ENCODE measurements at regions not wholly inside any gene's neighbourhood (a gene's known extent, or its start where the extent isn't known, plus 50 kb on each side); places are given as distances from the start of the nearest gene placed in this dataset.

DNA sequence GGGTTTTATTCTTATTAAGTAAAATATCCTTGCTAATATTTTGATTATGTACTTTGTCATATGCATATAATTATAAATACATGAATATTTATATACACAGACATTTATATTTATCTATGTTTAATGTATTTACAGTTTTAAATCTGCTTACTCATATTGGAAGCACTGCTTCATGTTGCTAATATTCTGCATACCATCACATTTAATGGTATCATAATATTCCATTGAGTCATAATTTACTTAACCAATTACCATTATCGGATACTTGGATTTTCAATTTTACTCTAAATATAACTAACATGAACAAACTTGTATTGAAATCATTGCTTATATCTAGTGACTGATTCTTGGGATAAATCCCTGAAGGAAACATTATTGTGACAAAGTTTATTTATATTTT, 155.2 kb downstream of the MBL2 start:
- intact Hi-C loops (cut with DNase I), result no loop called here

GRCh38 chr10:52619052-52619451, 153.5 kb downstream of the MBL2 start:
- no peak for DNase-seq (ENCODE audit: low spot score in 2 of 2)
- H3K27ac ChIP-seq, result no peak overlapping the region
- H3K4me1 ChIP-seq, result no peaks in the 10 kb centered on the region
- H3K9me3 ChIP-seq, result no peaks in the 10 kb centered on the region
- no peaks in the 10 kb centered on the region for H3K36me3 ChIP-seq
- no peaks in the 10 kb centered on the region for H3K27me3 ChIP-seq
- no peak for TF ChIP-seq CTCF (IDR thresholded peaks at IDR 0.05)
- intact Hi-C loops (cut with DNase I), result no loop called here
- no peak overlapping the region for H3K4me3 ChIP-seq

More for the DNA sequence above, 155.2 kb downstream of the MBL2 start:
- Histone ChIP-seq H3K4me3 (no peak overlapping the region), H3K27ac (no peak overlapping the region), H3K9me3 (no peaks in the 10 kb centered on the region), H3K27me3 (no peaks in the 10 kb centered on the region), H3K4me1 (no peaks in the 10 kb centered on the region), H3K36me3 (no peaks in the 10 kb centered on the region)
- TF ChIP-seq CTCF (IDR thresholded peaks at IDR 0.05), result no peak
- no peak for DNase-seq (ENCODE audit: low spot score in 2 of 2)

DNA sequence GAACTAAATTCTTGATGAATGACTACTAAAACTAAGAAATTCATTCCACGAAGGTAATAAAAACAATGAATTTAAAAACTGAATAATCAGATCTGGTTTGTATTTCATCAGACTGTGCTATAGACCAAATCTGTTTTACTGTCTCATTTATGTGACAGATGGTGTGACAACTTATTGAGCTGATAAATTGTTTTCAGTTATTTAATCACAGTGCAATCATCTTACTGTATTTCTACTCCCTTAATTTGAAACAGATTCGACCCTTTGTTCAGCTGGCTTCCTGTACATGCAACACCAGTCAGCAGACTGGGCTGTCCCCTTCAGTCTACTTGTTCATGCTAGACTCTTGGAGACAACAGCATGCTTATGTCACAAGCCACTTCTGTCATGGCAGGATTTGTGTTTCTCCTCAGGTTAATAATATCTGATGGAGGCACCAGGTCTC, 150.9 kb downstream of the MBL2 start:
- Histone ChIP-seq H3K4me3 (no peak overlapping the region), H3K27me3 (no peaks in the 10 kb centered on the region), H3K4me1 (no peaks in the 10 kb centered on the region), H3K9me3 (no peaks in the 10 kb centered on the region), H3K36me3 (no peaks in the 10 kb centered on the region), H3K27ac (no peak overlapping the region)
- intact Hi-C loops (cut with DNase I), result no loop called here
- DNase-seq (ENCODE audit: low spot score in 2 of 2), result no peak
- no peak for TF ChIP-seq CTCF (IDR thresholded peaks at IDR 0.05)

- H3K36me3 ChIP-seq, result no peaks in the 10 kb centered on the region
- H3K27ac ChIP-seq, result no peak overlapping the region
- intact Hi-C loops (cut with DNase I), result no loop called here
- no peak overlapping the region for H3K4me3 ChIP-seq
- DNase-seq (ENCODE audit: low spot score in 2 of 2), result no peak
- H3K9me3 ChIP-seq, result no peaks in the 10 kb centered on the region
- no peaks in the 10 kb centered on the region for H3K27me3 ChIP-seq
- TF ChIP-seq CTCF (IDR thresholded peaks at IDR 0.05), result no peak
- H3K4me1 ChIP-seq, result no peaks in the 10 kb centered on the region
Observed at GRCh38 chr10:52623761-52624160, 148.8 kb downstream of the MBL2 start.

DNA sequence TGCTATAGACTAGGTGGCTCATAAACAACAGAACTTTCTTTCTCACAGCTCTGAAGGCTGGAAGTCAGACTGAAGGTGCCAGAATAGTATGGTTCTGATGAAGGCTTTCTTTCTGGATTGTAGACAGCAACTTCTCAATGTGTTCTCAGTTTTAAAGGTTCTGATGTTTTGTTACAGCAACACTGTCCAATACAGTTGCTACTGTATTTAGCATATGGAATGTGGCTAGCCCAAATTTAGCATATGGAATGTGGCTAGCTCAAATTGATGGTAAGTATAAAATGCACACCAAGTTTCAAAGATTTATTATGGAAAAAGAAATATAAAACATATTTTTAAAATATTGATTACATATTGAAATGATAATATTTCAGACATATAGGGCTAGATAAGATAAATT, 145.3 kb downstream of the MBL2 start:
- Histone ChIP-seq H3K4me1 (no peaks in the 10 kb centered on the region), H3K36me3 (no peaks in the 10 kb centered on the region), H3K27me3 (no peaks in the 10 kb centered on the region), H3K27ac (no peak overlapping the region), H3K4me3 (no peak overlapping the region), H3K9me3 (no peaks in the 10 kb centered on the region)
- intact Hi-C loops (cut with DNase I), result no loop called here
- TF ChIP-seq CTCF (IDR thresholded peaks at IDR 0.05), result no peak
- DNase-seq (ENCODE audit: low spot score in 2 of 2), result no peak

GRCh38 chr10:52631146-52631545, 141.4 kb downstream of the MBL2 start:
- TF ChIP-seq CTCF (IDR thresholded peaks at IDR 0.05), result no peak
- Histone ChIP-seq H3K9me3 (no peaks in the 10 kb centered on the region), H3K4me3 (no peak overlapping the region), H3K27ac (no peak overlapping the region), H3K4me1 (no peaks in the 10 kb centered on the region), H3K27me3 (no peaks in the 10 kb centered on the region), H3K36me3 (no peaks in the 10 kb centered on the region)
- DNase-seq (ENCODE audit: low spot score in 2 of 2), result no peak
- intact Hi-C loops (cut with DNase I), result no loop called here

Measured in ascending aorta (tissue), 2 donors.